ENCODE measurements at regions not wholly inside any gene's neighbourhood (a gene's known extent, or its start where the extent isn't known, plus 50 kb on each side); places are given as distances from the start of the nearest gene placed in this dataset.

- intact Hi-C loops (cut with micrococcal nuclease), result no loop called here
- no CpG with 5 or more reads among the region's 1 CpG for WGBS (ENCODE audit: insufficient coverage)
- no peak overlapping the region for H3K4me3 ChIP-seq (replicated peaks in 1 of 3; ENCODE audit: low read depth in 2 of 3, low read length in 3 of 3)
Measured at GRCh38 chr5:124590686-124591085, 155.8 kb downstream of the ZNF608 start.

GRCh38 chr5:124587280-124587679 is 159.2 kb downstream of the ZNF608 start:
- no peak overlapping the region for H3K27ac ChIP-seq (ENCODE audit: low read depth in 1 of 2, low read length in 2 of 2)
- H3K4me1 Mint-ChIP-seq, result peaks cover 6% of the 10 kb centered on the region
- DNase-seq, result no peak
- TF ChIP-seq, protein P1, sequence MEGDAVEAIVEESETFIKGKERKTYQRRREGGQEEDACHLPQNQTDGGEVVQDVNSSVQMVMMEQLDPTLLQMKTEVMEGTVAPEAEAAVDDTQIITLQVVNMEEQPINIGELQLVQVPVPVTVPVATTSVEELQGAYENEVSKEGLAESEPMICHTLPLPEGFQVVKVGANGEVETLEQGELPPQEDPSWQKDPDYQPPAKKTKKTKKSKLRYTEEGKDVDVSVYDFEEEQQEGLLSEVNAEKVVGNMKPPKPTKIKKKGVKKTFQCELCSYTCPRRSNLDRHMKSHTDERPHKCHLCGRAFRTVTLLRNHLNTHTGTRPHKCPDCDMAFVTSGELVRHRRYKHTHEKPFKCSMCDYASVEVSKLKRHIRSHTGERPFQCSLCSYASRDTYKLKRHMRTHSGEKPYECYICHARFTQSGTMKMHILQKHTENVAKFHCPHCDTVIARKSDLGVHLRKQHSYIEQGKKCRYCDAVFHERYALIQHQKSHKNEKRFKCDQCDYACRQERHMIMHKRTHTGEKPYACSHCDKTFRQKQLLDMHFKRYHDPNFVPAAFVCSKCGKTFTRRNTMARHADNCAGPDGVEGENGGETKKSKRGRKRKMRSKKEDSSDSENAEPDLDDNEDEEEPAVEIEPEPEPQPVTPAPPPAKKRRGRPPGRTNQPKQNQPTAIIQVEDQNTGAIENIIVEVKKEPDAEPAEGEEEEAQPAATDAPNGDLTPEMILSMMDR (IDR thresholded peaks at IDR 0.05), result no peak
- no peak overlapping the region for H3K4me3 Mint-ChIP-seq
- H3K79me2 ChIP-seq (ENCODE audit: insufficient read depth, low read length), result no peaks in the 10 kb centered on the region
- H3K36me3 ChIP-seq (replicated peaks in 1 of 2; ENCODE audit: control insufficient read depth in 1 of 2, insufficient read depth in 2 of 2, low read length in 2 of 2), result no peaks in the 10 kb centered on the region
- H3K27me3 Mint-ChIP-seq (ENCODE audit: low read depth in 3 of 3), result peaks cover 0 to 4% (median 0%) of the 10 kb centered on the region in 3 donors
- no peaks in the 10 kb centered on the region for H3K4me1 ChIP-seq (ENCODE audit: control insufficient read depth in 1 of 2, insufficient read depth in 2 of 2, low read length in 2 of 2)
- no peak overlapping the region for H3K27ac Mint-ChIP-seq
- H2AFZ ChIP-seq (ENCODE audit: insufficient read depth, low read depth, low read length, poor library complexity, severe bottlenecking), result no peak overlapping the region
- no peaks in the 10 kb centered on the region for H3K36me3 Mint-ChIP-seq
- no CpG with 5 or more reads among the region's 4 CpGs for WGBS (ENCODE audit: insufficient coverage)
- intact Hi-C loops (cut with micrococcal nuclease), result no loop called here
- no peak overlapping the region for H3K4me2 ChIP-seq (replicated peaks; ENCODE audit: extremely low read depth, low read length, poor library complexity, severe bottlenecking)
- peaks cover 0 to 13% (median 8%) of the 10 kb centered on the region in 7 donors for H3K9me3 Mint-ChIP-seq
- no peaks in the 10 kb centered on the region for H4K20me1 ChIP-seq (ENCODE audit: insufficient read depth, low read length)
- no peaks in the 10 kb centered on the region for H3K27me3 ChIP-seq (ENCODE audit: control insufficient read depth in 2 of 2, insufficient read depth in 2 of 2, low read length in 2 of 2)
- H3K9ac ChIP-seq (ENCODE audit: insufficient read depth, low read length, poor library complexity, severe bottlenecking), result no peak overlapping the region
- H3K9me3 ChIP-seq (replicated peaks in 1 of 2; ENCODE audit: control insufficient read depth in 1 of 2, insufficient read depth in 1 of 2, low read length in 2 of 2), result peaks cover 0 to 8% of the 10 kb centered on the region in 2 donors
- no peak overlapping the region for H3K4me3 ChIP-seq (replicated peaks in 1 of 3; ENCODE audit: low read depth in 2 of 3, low read length in 3 of 3)

More at GRCh38 chr5:124590686-124591085, 155.8 kb downstream of the ZNF608 start:
- Histone ChIP-seq H3K36me3 (replicated peaks in 1 of 2; ENCODE audit: control insufficient read depth in 1 of 2, insufficient read depth in 2 of 2, low read length in 2 of 2) (no peaks in the 10 kb centered on the region), H4K20me1 (ENCODE audit: insufficient read depth, low read length) (no peaks in the 10 kb centered on the region), H3K27me3 (ENCODE audit: control insufficient read depth in 2 of 2, insufficient read depth in 2 of 2, low read length in 2 of 2) (no peaks in the 10 kb centered on the region), H3K4me1 (ENCODE audit: control insufficient read depth in 1 of 2, insufficient read depth in 2 of 2, low read length in 2 of 2) (no peaks in the 10 kb centered on the region), H3K9me3 (replicated peaks in 1 of 2; ENCODE audit: control insufficient read depth in 1 of 2, insufficient read depth in 1 of 2, low read length in 2 of 2) (peaks cover 0 to under 1% of the 10 kb centered on the region in 2 donors), H3K79me2 (ENCODE audit: insufficient read depth, low read length) (no peaks in the 10 kb centered on the region), H3K27ac (ENCODE audit: low read depth in 1 of 2, low read length in 2 of 2) (no peak overlapping the region), H3K4me2 (replicated peaks; ENCODE audit: extremely low read depth, low read length, poor library complexity, severe bottlenecking) (no peak overlapping the region), H2AFZ (ENCODE audit: insufficient read depth, low read depth, low read length, poor library complexity, severe bottlenecking) (no peak overlapping the region), H3K9ac (ENCODE audit: insufficient read depth, low read length, poor library complexity, severe bottlenecking) (no peak overlapping the region)
- no peak for DNase-seq
- H3K9me3 Mint-ChIP-seq, result peaks cover 0 to 6% (median 1%) of the 10 kb centered on the region in 7 donors
- TF ChIP-seq, protein P1 (IDR thresholded peaks at IDR 0.05), result no peak
- H3K4me1 Mint-ChIP-seq, result no peaks in the 10 kb centered on the region
- H3K27ac Mint-ChIP-seq, result no peak overlapping the region
- H3K4me3 Mint-ChIP-seq, result no peak overlapping the region
- H3K27me3 Mint-ChIP-seq (ENCODE audit: low read depth in 3 of 3), result peaks cover 0 to 2% (median 0%) of the 10 kb centered on the region in 3 donors
- H3K36me3 Mint-ChIP-seq, result no peaks in the 10 kb centered on the region

All from CD14-positive monocyte (primary cell).